ENCODE measurements at regions not wholly inside any gene's neighbourhood (a gene's known extent, or its start where the extent isn't known, plus 50 kb on each side); places are given as distances from the start of the nearest gene placed in this dataset.

DNA sequence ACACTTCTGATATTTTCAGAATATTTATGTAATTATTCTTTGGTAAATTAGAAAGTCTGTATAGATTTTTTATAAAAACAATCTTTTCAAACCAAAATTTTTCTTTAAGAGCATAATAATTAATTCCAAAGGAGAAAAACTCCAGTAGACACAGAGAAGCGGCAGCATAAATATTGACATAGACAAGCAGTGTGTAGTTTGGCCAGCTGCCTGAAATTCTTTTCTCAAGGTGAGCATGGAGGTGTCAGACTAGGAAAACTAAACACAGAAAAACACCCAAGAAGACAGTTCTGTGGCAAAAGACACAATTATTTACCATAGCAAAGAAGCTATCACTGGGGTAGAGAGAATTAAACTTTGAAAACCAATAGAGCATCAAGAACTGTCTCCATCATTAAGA, 82.4 kb downstream of the KLF6 start:
- no peak for TF ChIP-seq BHLHE40 (IDR thresholded peaks at IDR 0.05; ENCODE audit: low read depth, low read length)
- no peak for TF ChIP-seq MXI1 (IDR thresholded peaks at IDR 0.05; ENCODE audit: borderline replicate concordance, low read depth, low read length)
- TF ChIP-seq, protein P1, sequence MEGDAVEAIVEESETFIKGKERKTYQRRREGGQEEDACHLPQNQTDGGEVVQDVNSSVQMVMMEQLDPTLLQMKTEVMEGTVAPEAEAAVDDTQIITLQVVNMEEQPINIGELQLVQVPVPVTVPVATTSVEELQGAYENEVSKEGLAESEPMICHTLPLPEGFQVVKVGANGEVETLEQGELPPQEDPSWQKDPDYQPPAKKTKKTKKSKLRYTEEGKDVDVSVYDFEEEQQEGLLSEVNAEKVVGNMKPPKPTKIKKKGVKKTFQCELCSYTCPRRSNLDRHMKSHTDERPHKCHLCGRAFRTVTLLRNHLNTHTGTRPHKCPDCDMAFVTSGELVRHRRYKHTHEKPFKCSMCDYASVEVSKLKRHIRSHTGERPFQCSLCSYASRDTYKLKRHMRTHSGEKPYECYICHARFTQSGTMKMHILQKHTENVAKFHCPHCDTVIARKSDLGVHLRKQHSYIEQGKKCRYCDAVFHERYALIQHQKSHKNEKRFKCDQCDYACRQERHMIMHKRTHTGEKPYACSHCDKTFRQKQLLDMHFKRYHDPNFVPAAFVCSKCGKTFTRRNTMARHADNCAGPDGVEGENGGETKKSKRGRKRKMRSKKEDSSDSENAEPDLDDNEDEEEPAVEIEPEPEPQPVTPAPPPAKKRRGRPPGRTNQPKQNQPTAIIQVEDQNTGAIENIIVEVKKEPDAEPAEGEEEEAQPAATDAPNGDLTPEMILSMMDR (conservative IDR thresholded peaks at IDR 0.05; ENCODE audit: low read depth, low read length) = no peak
- no peak for TF ChIP-seq CEBPB (IDR thresholded peaks at IDR 0.05; ENCODE audit: low read depth, low read length)
- TF ChIP-seq RCOR1 (IDR thresholded peaks at IDR 0.05; ENCODE audit: insufficient replicate concordance, low read length) = no peak
- no peak for TF ChIP-seq NFE2L2 (IDR thresholded peaks at IDR 0.05; ENCODE audit: low read depth, low read length)
- TF ChIP-seq, protein P2, sequence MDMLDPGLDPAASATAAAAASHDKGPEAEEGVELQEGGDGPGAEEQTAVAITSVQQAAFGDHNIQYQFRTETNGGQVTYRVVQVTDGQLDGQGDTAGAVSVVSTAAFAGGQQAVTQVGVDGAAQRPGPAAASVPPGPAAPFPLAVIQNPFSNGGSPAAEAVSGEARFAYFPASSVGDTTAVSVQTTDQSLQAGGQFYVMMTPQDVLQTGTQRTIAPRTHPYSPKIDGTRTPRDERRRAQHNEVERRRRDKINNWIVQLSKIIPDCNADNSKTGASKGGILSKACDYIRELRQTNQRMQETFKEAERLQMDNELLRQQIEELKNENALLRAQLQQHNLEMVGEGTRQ (IDR thresholded peaks at IDR 0.05; ENCODE audit: low read depth, low read length) = no peak
- TF ChIP-seq FOS (IDR thresholded peaks at IDR 0.05; ENCODE audit: low read depth, low read length) = no peak
- no peak for TF ChIP-seq RFX5 (IDR thresholded peaks at IDR 0.05; ENCODE audit: low read depth, low read length)
- no peak for TF ChIP-seq SMC3 (IDR thresholded peaks at IDR 0.05; ENCODE audit: low read depth, low read length)
- no peak for TF ChIP-seq MAZ (IDR thresholded peaks at IDR 0.05; ENCODE audit: borderline replicate concordance, low read depth, low read length)
- no peak overlapping the region for H2AK5ac ChIP-seq (ENCODE audit: low read depth, low read length)
- H4K91ac ChIP-seq (ENCODE audit: insufficient read depth, low read depth, low read length) = no peak overlapping the region
- H3K27me3 ChIP-seq (ENCODE audit: control insufficient read depth, insufficient read depth, low read length) = peaks cover 6% of the 10 kb centered on the region; the same call in 1 of the 2 replicates
- CTCF ChIA-PET = no interaction called here
- ATAC-seq (ENCODE audit: low read depth) = no peak
- WGBS, 2 experiments (ENCODE audit: extremely low coverage in 2 of 2, insufficient read length in 1 of 2) = no CpG with 5 or more reads among the region's 1 CpG
- H4K20me1 ChIP-seq (ENCODE audit: insufficient read depth, low read length) = no peaks in the 10 kb centered on the region
- H3K4me3 ChIP-seq (ENCODE audit: insufficient read depth, low read depth, low read length) = no peak overlapping the region
- no peak overlapping the region for H3K18ac ChIP-seq (ENCODE audit: low read depth, low read length)
- no peak overlapping the region for H2BK15ac ChIP-seq (ENCODE audit: low read depth, low read length)
- no peak overlapping the region for H4K8ac ChIP-seq (ENCODE audit: low read depth in 2 of 2, low read length in 2 of 2)
- 0 out of 2 replicates have a peak, but pooled peaks cover 4% of the 10 kb centered on the region for H3K9me1 ChIP-seq (ENCODE audit: insufficient read depth, low read length)
- no peaks in the 10 kb centered on the region for H3K4me1 ChIP-seq (ENCODE audit: control insufficient read depth, insufficient read depth, low read length)
- no peak overlapping the region for H2BK20ac ChIP-seq (ENCODE audit: low read depth, low read length)
- intact Hi-C loops (cut with micrococcal nuclease) = no loop called here
- no peak for DNase-seq
- no peak overlapping the region for H3K23ac ChIP-seq (ENCODE audit: low read depth, low read length)
- H2AFZ ChIP-seq (replicated peaks; ENCODE audit: low read length, poor library complexity) = no peak overlapping the region
- H3K79me1 ChIP-seq (ENCODE audit: low read depth in 1 of 2, low read length in 2 of 2) = no peaks in the 10 kb centered on the region
- in situ Hi-C loops (cut with MboI; ENCODE audit: low sequenced_read_pairs) = no loop called here
- H3K9me3 ChIP-seq (ENCODE audit: control insufficient read depth, insufficient read depth, low read length) = no peaks in the 10 kb centered on the region
- dilution Hi-C loops (cut with HindIII; ENCODE audit: low sequenced_read_pairs, unreplicated experiment) = no loop called here
- no peak overlapping the region for H4K5ac ChIP-seq (ENCODE audit: low read depth, low read length)
- H3K9ac ChIP-seq (ENCODE audit: low read depth, low read length) = no peak overlapping the region
- no peak overlapping the region for H3K14ac ChIP-seq (replicated peaks; ENCODE audit: low read depth, low read length)
- POLR2A ChIA-PET (ENCODE audit: unreplicated experiment) = no interaction called here
- no peak overlapping the region for H3K56ac ChIP-seq (ENCODE audit: extremely low read depth, insufficient read depth, low read length)
- H3K4ac ChIP-seq (ENCODE audit: low read depth, low read length) = no peak overlapping the region
- H2BK120ac ChIP-seq (ENCODE audit: low read depth, low read length) = no peak overlapping the region
- no peak overlapping the region for H3K4me2 ChIP-seq (ENCODE audit: low read depth, low read length)
- H2AK9ac ChIP-seq (replicated peaks; ENCODE audit: low read depth, low read length, poor library complexity) = no peak overlapping the region
- H2BK5ac ChIP-seq (ENCODE audit: low read depth, low read length, poor library complexity, severe bottlenecking) = no peak overlapping the region
- no peaks in the 10 kb centered on the region for H3K36me3 ChIP-seq (ENCODE audit: control insufficient read depth, insufficient read depth, low read length)
- H3K27ac ChIP-seq (ENCODE audit: insufficient read depth, low read length) = no peak overlapping the region
- no TSS peak for BruUV-seq (replicated peaks)
